ENCODE measurements at regions not wholly inside any gene's neighbourhood (a gene's known extent, or its start where the extent isn't known, plus 50 kb on each side); places are given as distances from the start of the nearest gene placed in this dataset.
A peak's percentile ranks its signal among the peaks of the same experiment; 100 is the strongest.
"Not testable (repeated sequence)": the region's sequence is repeated elsewhere in the genome, so short reads cannot be mapped to it uniquely, and the experiment has no call there.

DNA sequence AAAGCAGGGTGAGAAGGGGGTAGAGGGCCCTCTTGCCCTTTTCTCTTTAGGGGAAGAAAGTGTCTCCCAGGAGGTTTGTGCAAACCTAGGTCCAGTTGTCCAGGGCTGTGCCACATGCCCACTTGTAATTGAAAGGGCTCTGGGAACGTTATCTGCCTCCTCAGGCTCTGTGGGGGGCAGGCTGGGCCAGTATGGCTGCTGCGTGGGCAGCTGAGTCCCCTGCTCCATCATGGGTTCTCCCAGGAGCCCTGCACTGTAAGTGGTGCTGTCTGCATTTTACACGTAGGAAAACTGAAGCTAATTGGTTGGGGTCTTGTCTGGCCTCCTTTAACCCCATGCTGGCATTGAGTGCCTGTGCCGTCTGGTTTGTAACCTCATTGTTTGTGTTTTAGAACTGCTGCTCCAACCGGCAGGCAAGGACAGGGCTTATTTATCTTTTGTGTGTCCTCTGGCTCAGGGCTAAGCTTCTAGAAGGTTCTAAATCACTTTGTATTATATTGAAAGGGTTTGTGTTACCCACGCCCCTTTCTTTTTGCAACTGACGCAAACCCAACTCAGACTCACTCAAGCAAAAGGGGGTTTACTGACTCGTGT is 117.7 kb upstream of the CIBAR2 start:
- H3K27me3 ChIP-seq, result no peaks in the 10 kb centered on the region
- H3K4me1 ChIP-seq (ENCODE audit: low read depth), result peaks cover 25% of the 10 kb centered on the region
- H3K27ac ChIP-seq, result peak overlapping the region; percentile 18

DNA sequence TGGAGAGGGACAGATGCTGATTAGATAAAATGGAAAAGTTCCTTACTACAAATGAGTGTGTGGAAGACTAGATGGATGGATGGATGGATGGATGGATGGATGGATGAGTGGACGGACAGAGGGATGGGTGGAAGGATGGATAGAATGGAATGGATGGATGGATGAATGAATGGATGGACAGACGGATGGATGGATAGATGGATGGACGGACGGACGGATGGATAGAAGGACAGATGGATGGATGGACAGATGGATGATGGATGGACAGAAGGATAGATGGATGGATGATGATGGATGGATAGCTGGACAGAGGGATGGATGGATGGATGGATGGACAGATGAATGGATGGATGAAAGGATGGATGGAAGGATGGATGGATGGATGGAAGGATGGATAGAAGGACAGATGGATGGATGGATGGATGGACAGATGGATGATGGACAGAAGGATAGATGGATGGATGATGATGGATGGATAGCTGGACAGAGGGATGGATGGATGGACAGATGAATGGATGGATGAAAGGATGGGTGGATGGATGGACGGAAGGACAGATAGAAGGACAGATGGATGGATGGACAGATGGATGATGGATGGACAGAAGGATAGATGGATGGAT is 118.6 kb upstream of the CIBAR2 start:
- H3K36me3 ChIP-seq; H3K27me3 ChIP-seq; DNase-seq (ENCODE audit: low read depth in 1 of 2, low spot score in 1 of 2); H3K27ac ChIP-seq; H3K4me3 ChIP-seq; H3K9me3 ChIP-seq (ENCODE audit: low read depth): not testable (repeated sequence)
- H3K4me1 ChIP-seq (ENCODE audit: low read depth), result peaks cover 28% of the 10 kb centered on the region

More for the DNA sequence above, 117.7 kb upstream of the CIBAR2 start:
- TF ChIP-seq, protein P1, sequence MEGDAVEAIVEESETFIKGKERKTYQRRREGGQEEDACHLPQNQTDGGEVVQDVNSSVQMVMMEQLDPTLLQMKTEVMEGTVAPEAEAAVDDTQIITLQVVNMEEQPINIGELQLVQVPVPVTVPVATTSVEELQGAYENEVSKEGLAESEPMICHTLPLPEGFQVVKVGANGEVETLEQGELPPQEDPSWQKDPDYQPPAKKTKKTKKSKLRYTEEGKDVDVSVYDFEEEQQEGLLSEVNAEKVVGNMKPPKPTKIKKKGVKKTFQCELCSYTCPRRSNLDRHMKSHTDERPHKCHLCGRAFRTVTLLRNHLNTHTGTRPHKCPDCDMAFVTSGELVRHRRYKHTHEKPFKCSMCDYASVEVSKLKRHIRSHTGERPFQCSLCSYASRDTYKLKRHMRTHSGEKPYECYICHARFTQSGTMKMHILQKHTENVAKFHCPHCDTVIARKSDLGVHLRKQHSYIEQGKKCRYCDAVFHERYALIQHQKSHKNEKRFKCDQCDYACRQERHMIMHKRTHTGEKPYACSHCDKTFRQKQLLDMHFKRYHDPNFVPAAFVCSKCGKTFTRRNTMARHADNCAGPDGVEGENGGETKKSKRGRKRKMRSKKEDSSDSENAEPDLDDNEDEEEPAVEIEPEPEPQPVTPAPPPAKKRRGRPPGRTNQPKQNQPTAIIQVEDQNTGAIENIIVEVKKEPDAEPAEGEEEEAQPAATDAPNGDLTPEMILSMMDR (IDR thresholded peaks at IDR 0.05; ENCODE audit: low read depth, low read length), result no peak
- no peaks in the 10 kb centered on the region for H3K36me3 ChIP-seq
- no peaks in the 10 kb centered on the region for H3K9me3 ChIP-seq (ENCODE audit: low read depth)
- H3K4me3 ChIP-seq, result no peak overlapping the region
- DNase-seq (ENCODE audit: low read depth in 1 of 2, low spot score in 1 of 2), result no peak

- no peaks in the 10 kb centered on the region for H3K36me3 ChIP-seq
- TF ChIP-seq, protein P1 (IDR thresholded peaks at IDR 0.05; ENCODE audit: low read depth, low read length), result no peak
- no peaks in the 10 kb centered on the region for H3K27me3 ChIP-seq
- no peaks in the 10 kb centered on the region for H3K9me3 ChIP-seq (ENCODE audit: low read depth)
- H3K4me3 ChIP-seq, result no peak overlapping the region
- H3K27ac ChIP-seq, result no peak overlapping the region
- H3K4me1 ChIP-seq (ENCODE audit: low read depth), result peaks cover 33% of the 10 kb centered on the region
- peak in 1 of 2 donors; percentile 61 for DNase-seq (ENCODE audit: low read depth in 1 of 2, low spot score in 1 of 2)
Observed at GRCh38 chr16:85231959-85232358, 119.7 kb upstream of the CIBAR2 start.

- DNase-seq (ENCODE audit: low read depth in 1 of 2, low spot score in 1 of 2), result no peak
- no peaks in the 10 kb centered on the region for H3K36me3 ChIP-seq
- H3K9me3 ChIP-seq (ENCODE audit: low read depth), result no peaks in the 10 kb centered on the region
- peaks cover 30% of the 10 kb centered on the region for H3K4me1 ChIP-seq (ENCODE audit: low read depth)
- TF ChIP-seq, protein P1 (IDR thresholded peaks at IDR 0.05; ENCODE audit: low read depth, low read length), result no peak
- H3K4me3 ChIP-seq, result no peak overlapping the region
- no peaks in the 10 kb centered on the region for H3K27me3 ChIP-seq
- H3K27ac ChIP-seq, result peak overlapping the region; percentile 56
Observed at GRCh38 chr16:85232369-85233142, 120.3 kb upstream of the CIBAR2 start.

DNA sequence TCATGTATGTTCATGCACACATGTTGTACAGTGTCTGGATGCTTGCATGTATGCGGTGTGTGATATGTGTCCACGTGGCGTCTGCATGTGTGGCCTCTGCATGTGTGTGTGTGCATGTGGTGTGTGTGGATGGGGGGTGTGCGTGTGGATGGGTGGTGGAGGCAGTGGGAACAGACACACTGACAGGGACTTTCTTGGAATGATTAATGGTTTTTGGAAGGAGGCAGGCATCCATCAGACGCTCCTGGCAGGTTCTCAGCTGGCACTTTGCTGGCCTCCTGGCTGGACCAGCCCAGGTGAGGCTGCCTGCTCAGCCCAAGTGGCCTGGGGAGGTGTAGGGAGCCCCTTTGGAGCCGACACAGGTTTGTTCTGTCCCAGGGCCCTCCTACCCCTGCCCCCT is 121.2 kb upstream of the CIBAR2 start:
- no peak overlapping the region for H3K4me3 ChIP-seq
- peaks cover 25% of the 10 kb centered on the region for H3K4me1 ChIP-seq (ENCODE audit: low read depth)
- H3K9me3 ChIP-seq (ENCODE audit: low read depth), result no peaks in the 10 kb centered on the region
- H3K27ac ChIP-seq, result peak overlapping the region; percentile 56
- H3K36me3 ChIP-seq, result no peaks in the 10 kb centered on the region
- no peak for DNase-seq (ENCODE audit: low read depth in 1 of 2, low spot score in 1 of 2)
- TF ChIP-seq, protein P1 (IDR thresholded peaks at IDR 0.05; ENCODE audit: low read depth, low read length), result no peak
- H3K27me3 ChIP-seq, result no peaks in the 10 kb centered on the region
